ENCODE measurements at regions not wholly inside any gene's neighbourhood (a gene's known extent, or its start where the extent isn't known, plus 50 kb on each side); places are given as distances from the start of the nearest gene placed in this dataset.
"Not testable (repeated sequence)": the region's sequence is repeated elsewhere in the genome, so short reads cannot be mapped to it uniquely, and the experiment has no call there.

DNA sequence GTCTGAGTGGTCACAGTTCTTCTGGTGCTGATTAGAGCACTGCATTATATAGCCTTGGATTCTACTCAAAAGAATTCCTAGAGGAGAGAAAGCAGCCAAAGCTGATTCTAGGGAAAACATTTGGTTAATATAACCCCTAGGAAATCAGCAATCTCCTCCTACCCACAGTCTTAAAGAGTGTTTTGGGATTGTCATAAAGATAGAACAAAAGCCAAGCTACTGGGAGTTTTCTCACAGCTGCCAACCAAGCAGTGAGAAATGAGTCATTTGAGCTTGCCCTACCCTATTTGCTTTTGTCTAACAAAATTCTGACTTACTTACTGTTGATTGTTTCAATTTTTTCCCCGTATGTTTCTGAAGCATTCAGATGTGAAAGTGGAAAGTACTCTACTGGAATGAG lies 469.3 kb downstream of the PLCL1 start:
- DNase-seq, result no peak

DNA sequence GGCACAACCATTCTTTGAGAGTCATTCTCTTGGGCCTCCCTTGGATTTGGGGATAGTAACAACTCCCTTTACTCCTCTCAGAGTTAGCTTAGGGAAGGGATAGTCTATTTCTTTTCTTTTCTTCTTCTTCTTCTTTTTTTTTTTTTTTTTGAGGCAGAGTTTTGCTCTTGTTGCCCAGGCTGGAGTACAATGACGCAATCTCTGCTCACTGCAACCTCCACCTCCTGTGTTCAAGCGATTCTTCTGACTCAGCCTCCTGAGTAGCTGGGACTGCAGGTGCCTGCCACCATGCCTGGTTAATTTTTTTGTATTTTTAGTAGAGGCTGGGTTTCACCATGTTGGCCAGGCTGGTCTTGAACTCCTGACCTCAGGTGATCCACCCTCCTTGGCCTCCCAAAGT lies 465.8 kb downstream of the PLCL1 start:
- not testable (repeated sequence) for DNase-seq

DNA sequence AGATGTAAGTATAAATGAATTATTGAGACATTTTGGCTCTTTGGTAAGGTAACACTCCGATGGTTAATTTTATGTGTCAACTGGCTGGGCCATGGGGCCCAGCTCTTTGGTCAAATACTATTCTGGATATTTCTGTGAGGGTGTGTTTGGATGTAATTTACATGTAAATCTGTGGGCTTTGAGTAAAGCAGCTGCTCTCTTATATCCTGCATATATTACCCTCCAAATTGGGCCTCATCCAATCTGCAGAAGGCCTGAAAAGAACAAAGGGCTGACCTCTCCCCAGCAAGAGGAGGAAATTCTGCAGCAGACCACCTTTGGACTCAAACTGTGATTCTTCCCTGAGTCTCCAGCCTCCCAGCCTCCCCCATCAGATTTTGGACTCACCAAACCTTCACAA lies 464.1 kb downstream of the PLCL1 start:
- no peak for DNase-seq

- DNase-seq, result no peak
These were observed 455.1 kb downstream of the PLCL1 start for GRCh38 chr2:198259496-198259895.

DNA sequence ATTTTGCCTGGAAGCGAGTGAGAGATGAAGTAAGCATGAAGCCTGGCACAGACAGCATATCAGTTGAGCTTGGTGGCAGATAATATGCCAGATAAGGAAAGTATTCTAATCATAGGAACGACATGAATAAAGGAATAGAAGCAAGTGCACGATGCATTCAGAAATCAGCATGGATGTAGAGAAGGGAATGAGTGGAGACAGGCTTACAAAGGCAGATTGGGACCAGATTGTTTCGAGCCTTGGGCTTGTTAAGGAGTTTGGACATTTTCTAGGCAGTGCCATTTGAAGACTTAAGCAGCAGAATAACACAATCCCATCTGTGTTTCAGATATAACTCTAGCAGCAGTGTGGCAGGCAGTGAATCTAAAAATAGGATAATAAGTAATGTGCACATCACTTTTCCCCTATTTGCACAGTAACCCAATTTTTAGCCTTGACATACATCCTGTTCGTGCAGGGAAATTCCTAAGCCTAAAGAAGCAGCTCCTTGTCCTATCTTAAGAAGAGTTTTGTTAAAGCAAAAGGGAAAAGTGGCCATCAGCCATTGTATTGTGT lies 450.2 kb downstream of the PLCL1 start:
- DNase-seq, result no peak

DNA sequence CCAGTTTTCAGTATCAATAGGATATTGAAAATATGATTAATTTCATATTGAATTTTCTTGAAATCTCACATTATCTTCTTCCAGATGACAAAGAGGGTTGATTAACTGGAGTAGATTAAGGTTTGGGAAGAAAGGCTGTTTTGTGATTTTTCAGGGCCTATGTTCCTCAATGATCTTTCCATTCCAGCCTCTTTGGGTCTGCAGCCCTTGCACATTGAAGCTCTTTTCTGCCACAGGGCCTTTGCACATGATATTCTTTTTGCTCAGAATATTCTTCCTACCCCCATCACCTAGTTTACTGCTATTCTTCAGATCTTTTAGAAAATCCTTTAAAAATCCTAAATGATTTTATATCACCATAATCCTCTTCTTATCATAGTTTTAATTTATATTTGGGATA lies 449.6 kb downstream of the PLCL1 start:
- no peak for DNase-seq

DNA sequence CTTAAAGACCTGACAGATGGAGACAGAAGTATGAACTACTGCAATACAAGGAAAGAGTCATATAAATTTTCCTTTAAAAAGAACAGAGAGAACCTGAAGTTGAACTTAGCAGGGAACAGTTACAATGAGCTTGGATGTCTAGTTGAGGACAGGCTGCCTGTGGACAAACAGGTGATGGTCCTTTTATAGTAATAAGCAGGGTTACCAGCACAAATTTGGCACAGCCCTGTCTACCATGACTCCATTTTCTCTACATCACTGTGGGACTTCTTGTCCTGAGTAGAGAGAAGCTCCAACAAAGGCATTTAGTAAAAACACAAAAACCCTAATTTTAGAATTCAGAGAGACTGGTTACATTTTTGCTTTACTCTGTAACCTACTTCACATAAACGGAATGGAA lies 448.1 kb downstream of the PLCL1 start:
- no peak for DNase-seq

- DNase-seq, result no peak
These were observed 437.7 kb downstream of the PLCL1 start for GRCh38 chr2:198242093-198242492.

DNA sequence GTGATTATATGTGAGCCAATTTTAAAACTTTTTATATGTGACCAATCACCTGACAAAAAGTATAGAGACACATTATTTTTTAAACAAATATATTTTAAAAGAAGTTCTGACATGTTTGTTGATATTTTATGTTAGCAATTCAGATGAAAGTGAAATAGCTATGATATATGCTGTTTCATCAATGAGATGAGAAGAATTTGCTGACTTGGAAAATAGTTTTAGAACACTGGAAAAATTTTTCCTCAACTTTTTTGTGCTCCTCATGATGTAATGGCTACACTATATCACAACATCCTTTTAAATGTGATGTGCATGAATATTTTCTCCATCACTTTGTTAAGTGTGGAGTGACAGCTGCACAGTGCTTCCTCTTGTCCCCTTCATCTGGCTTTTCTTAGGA lies 434.0 kb downstream of the PLCL1 start:
- DNase-seq, result no peak

- no peak for DNase-seq
These were observed 431.9 kb downstream of the PLCL1 start for GRCh38 chr2:198236338-198236737.

DNA sequence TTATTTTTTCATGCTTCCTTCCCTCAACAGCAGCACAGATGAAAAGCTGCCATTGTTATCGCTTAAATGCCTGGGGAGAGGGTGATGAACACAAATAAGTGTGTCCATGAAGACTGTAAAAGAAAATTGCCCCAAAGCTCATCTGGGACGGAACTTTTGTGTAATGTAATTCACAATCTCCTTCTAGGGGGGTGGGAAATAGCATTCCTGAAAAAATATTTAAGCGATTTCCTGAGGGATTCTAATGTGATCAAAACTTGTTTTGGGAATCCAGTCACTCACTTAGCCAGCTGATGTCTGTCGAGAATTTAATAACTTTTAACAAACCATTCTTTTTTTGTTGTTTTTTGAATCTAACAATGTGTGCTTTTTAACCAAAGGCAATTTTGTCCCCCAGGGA lies 427.9 kb downstream of the PLCL1 start:
- no peak for DNase-seq

DNA sequence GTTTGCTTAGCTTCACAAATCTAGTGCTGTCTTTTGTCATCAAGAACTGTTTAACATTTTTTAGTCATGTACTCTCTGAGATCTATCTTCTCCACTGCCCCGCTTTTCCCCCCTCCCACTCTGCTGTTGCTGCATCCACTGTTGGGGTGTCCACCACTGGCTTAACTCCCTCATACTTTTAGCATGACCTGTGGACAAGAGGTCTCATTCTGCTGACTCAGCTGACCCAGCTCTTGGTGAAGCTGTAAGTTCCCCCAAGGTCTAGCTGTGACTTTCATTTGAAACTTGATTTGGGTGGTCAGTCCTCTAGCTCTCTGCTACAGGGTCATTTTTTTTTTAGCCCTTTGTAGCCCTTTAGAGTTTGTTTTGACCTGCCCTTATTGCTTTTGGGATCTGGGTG lies 427.2 kb downstream of the PLCL1 start:
- no peak for DNase-seq

- DNase-seq, result no peak
These were observed 416.6 kb downstream of the PLCL1 start for GRCh38 chr2:198220763-198221610.

DNA sequence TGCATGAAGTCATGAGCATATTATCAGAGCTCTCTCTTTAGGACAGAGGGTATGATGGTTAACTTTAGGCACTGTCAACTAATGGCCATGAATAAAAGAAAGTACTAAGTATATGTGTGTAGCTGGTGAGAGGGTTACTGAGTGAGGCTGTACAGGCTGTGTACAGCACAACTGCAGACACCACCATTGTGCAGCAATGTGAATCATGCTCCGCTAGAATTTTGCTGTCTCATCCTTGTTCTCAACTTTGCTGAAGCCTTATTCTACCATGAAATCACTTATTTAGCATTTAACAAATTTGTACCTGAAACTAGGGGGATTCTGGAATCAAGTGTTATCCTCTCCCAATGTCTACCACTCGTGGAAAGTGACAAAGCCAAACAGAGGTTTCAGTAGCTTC lies 414.9 kb downstream of the PLCL1 start:
- DNase-seq, result no peak

- DNase-seq, result no peak
These were observed 409.8 kb downstream of the PLCL1 start for GRCh38 chr2:198214114-198214596.

GRCh38 chr2:198213253-198213652 lies 408.9 kb downstream of the PLCL1 start:
- DNase-seq, result no peak

- DNase-seq, result no peak
These were observed 407.3 kb downstream of the PLCL1 start for GRCh38 chr2:198211706-198212105.

DNA sequence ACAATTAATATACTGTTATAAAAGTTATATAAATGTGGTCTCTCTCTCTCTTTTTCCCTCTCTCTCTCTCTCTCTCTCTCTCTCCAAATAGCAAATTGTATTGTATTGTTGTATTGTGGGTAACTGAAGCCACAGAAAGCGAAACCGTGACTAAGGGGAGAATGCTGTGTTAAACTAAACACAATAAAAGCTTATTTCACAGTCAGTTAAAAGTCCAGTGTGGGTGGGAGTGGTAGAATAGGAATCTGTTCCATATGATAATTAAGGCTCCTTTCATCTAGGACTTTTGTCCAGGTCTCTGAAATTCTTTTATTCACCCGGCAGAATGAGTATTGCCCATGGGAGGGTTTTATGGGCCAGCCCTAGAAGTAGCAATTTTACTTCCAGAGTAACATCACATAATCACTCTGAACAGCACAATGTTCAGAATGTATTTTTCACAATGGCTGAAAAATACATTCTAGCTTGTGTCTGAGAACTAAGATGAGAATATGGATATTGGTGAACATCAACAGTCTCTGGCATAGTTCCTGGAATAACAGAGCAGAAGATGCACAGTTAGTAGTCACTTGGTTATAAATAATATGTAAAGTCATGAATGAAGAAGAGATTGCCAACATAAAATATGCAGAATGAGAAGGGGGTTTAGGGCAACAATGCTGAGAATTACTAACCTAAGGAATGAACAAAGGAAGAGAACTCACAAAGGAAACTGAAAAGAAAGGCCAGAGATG lies 399.1 kb downstream of the PLCL1 start:
- no peak for DNase-seq

Measured in CD4-positive, alpha-beta T cell treated with Interferon gamma for 1 hour (primary cell).